ENCODE measurements at regions not wholly inside any gene's neighbourhood (a gene's known extent, or its start where the extent isn't known, plus 50 kb on each side); places are given as distances from the start of the nearest gene placed in this dataset.
A peak's percentile ranks its signal among the peaks of the same experiment; 100 is the strongest.

DNA sequence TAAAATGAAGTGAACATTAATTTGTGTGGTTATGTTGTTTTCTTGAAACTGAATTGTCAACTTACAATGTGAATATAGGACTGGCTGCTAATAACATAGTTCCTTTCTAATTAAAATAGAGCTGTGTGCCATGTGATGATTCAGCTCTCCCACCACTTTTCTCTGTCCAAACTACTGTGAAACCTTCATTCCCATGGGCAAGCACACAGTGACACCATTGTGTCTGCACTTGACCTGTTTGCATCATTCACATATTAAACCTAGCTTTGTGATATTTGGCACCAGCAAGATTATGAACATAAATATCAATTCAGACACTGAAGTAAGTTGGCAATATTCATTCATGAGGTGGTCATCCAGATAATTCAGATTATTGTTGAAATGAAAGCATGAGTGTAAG is 78.8 kb upstream of the TCF12 start:
- DNase-seq, result no peak
- Histone ChIP-seq H3K36me3 (no peaks in the 10 kb centered on the region), H3K4me1 (peaks cover 11% of the 10 kb centered on the region)

DNA sequence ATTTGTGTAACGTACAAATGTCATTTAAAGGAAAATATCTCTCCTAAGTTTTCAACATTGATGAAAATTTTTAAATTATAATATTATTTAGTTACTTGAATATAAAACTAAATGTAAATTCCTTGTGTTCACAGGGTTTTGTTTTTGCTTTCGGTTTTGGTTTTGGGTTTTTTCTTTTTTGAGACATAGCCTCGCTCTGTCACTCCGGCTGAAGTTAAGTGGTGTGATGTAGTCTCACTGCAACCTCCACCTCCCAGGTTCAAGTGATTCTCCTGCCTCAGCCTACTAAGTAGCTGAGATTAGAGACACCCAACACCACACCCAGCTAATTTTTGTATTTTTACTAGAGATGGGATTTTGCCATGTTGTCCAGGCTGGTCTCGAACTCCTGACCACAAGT is 79.3 kb upstream of the TCF12 start:
- TF ChIP-seq, protein P1, sequence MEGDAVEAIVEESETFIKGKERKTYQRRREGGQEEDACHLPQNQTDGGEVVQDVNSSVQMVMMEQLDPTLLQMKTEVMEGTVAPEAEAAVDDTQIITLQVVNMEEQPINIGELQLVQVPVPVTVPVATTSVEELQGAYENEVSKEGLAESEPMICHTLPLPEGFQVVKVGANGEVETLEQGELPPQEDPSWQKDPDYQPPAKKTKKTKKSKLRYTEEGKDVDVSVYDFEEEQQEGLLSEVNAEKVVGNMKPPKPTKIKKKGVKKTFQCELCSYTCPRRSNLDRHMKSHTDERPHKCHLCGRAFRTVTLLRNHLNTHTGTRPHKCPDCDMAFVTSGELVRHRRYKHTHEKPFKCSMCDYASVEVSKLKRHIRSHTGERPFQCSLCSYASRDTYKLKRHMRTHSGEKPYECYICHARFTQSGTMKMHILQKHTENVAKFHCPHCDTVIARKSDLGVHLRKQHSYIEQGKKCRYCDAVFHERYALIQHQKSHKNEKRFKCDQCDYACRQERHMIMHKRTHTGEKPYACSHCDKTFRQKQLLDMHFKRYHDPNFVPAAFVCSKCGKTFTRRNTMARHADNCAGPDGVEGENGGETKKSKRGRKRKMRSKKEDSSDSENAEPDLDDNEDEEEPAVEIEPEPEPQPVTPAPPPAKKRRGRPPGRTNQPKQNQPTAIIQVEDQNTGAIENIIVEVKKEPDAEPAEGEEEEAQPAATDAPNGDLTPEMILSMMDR (IDR thresholded peaks at IDR 0.05; ENCODE audit: low read depth, low read length), result no peak
- Histone ChIP-seq H3K36me3 (no peaks in the 10 kb centered on the region), H3K27me3 (no peaks in the 10 kb centered on the region), H3K4me3 (ENCODE audit: low read depth, low read length) (no peak overlapping the region), H3K9me3 (no peaks in the 10 kb centered on the region), H3K4me1 (peaks cover 11% of the 10 kb centered on the region)
- no peak for DNase-seq

More for the DNA sequence above, 78.8 kb upstream of the TCF12 start:
- Histone ChIP-seq H3K27me3 (no peaks in the 10 kb centered on the region), H3K4me3 (ENCODE audit: low read depth, low read length) (no peak overlapping the region), H3K9me3 (no peaks in the 10 kb centered on the region)
- TF ChIP-seq, protein P1 (IDR thresholded peaks at IDR 0.05; ENCODE audit: low read depth, low read length), result no peak

DNA sequence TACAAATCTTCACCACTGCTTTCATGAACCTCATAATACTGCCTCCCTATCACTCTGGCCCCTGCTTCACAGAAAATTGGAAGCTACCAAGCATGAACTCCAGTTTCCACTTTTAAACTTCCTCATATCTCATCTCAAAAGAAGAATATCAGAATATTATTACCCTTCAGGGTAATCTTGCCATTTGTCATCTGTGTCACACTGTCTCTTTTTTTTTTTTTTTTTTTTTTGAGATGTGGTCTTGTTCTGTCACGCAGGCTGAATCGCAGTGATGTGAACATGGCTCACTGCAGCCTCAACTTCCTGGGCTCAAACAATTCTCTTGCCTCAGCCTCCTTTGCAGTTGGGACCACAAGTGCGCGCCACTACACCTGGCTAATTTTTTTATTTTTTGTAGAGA is 80.4 kb upstream of the TCF12 start:
- Histone ChIP-seq H3K4me1 (peaks cover 11% of the 10 kb centered on the region), H3K27me3 (no peaks in the 10 kb centered on the region), H3K4me3 (ENCODE audit: low read depth, low read length) (no peak overlapping the region), H3K36me3 (no peaks in the 10 kb centered on the region), H3K9me3 (no peaks in the 10 kb centered on the region)
- DNase-seq, result no peak
- TF ChIP-seq, protein P1 (IDR thresholded peaks at IDR 0.05; ENCODE audit: low read depth, low read length), result no peak

DNA sequence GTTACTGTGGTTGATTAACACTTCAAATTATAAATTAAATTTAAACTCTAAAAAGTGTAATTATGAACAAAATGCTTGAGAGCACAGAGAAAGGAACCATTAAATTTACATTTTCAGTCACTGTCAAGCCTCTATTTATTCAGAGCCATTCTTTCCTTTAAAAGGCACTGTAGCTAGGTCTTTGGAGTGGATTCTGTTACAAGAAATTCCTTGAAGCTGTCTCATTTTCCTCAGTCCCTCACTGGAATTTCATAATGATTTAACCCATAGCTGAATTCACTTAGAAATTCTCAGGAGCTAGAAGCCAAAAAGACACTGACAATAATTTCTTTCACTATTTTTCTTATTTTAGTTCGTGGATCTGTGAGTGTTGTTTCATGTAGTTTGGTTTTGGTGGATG is 81.2 kb upstream of the TCF12 start:
- TF ChIP-seq, protein P1 (IDR thresholded peaks at IDR 0.05; ENCODE audit: low read depth, low read length), result no peak
- H3K36me3 ChIP-seq, result no peaks in the 10 kb centered on the region
- no peak for DNase-seq
- H3K4me1 ChIP-seq, result peaks cover 11% of the 10 kb centered on the region
- H3K27me3 ChIP-seq, result no peaks in the 10 kb centered on the region
- no peaks in the 10 kb centered on the region for H3K9me3 ChIP-seq
- H3K4me3 ChIP-seq (ENCODE audit: low read depth, low read length), result no peak overlapping the region

DNA sequence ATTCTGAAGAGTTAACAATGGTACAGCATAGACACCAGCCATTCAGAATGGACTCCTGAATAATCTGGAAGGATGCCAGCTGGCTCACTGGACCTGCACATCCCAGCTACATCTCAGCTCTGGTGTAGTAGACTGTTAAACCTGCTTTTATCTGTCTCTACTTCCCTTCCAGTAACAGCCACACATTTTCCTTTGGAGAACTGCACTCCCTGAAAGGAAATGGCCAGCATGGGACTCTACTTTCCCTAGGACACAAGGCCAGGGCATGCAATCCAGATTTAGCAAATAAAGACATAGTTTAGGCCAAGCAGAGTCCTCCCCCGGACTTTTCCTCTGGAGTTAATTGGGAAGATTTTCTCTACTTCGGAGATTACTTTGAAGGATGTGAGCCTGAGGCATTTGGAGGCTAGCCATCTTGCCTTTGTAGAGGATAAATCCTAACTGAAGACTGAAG is 82.7 kb upstream of the TCF12 start:
- Histone ChIP-seq H3K9me3 (no peaks in the 10 kb centered on the region), H3K36me3 (no peaks in the 10 kb centered on the region), H3K27me3 (no peaks in the 10 kb centered on the region), H3K4me1 (peaks cover 11% of the 10 kb centered on the region), H3K4me3 (ENCODE audit: low read depth, low read length) (peak overlapping the region; percentile 16)
- TF ChIP-seq, protein P1 (IDR thresholded peaks at IDR 0.05; ENCODE audit: low read depth, low read length), result no peak
- peak; percentile 82 for DNase-seq

DNA sequence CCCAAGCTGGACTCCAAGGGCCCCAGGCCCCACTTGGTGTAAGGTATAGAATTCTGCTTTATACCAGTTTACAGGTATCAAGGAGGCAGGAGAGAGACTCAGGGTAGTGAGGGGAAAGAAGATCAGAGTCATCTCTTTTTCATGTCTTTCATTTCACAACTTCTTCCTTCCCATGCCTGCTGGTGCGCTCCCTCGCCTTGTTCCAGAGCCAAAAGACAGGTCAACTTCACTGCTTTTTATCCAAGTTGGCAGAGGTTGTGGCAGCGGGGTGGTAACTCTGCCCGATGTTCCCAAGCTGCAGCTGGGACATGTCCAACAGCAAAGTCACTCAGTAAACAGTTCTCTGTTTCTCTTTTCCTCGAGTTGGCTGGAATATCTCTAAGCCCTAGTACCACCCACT is 86.3 kb upstream of the TCF12 start:
- Histone ChIP-seq H3K4me1 (peaks cover 11% of the 10 kb centered on the region), H3K36me3 (no peaks in the 10 kb centered on the region)
- DNase-seq, result no peak

More for the DNA sequence above, 86.3 kb upstream of the TCF12 start:
- Histone ChIP-seq H3K9me3 (no peaks in the 10 kb centered on the region), H3K27me3 (no peaks in the 10 kb centered on the region), H3K4me3 (ENCODE audit: low read depth, low read length) (no peak overlapping the region)
- TF ChIP-seq, protein P1 (IDR thresholded peaks at IDR 0.05; ENCODE audit: low read depth, low read length), result no peak
